ENCODE measurements at regions not wholly inside any gene's neighbourhood (a gene's known extent, or its start where the extent isn't known, plus 50 kb on each side); places are given as distances from the start of the nearest gene placed in this dataset.

GRCh38 chr11:109814824-109815223 is 278.4 kb upstream of the ZC3H12C start:
- DNase-seq: no peak

- DNase-seq: no peak
Measured at GRCh38 chr11:109815500-109816150, 277.6 kb upstream of the ZC3H12C start.

- no peak for DNase-seq
Measured at GRCh38 chr11:109818290-109818689, 274.9 kb upstream of the ZC3H12C start.

- DNase-seq: no peak
Measured at GRCh38 chr11:109819410-109819809, 273.8 kb upstream of the ZC3H12C start.

GRCh38 chr11:109821511-109821910 is 271.7 kb upstream of the ZC3H12C start:
- no peak for DNase-seq

DNA sequence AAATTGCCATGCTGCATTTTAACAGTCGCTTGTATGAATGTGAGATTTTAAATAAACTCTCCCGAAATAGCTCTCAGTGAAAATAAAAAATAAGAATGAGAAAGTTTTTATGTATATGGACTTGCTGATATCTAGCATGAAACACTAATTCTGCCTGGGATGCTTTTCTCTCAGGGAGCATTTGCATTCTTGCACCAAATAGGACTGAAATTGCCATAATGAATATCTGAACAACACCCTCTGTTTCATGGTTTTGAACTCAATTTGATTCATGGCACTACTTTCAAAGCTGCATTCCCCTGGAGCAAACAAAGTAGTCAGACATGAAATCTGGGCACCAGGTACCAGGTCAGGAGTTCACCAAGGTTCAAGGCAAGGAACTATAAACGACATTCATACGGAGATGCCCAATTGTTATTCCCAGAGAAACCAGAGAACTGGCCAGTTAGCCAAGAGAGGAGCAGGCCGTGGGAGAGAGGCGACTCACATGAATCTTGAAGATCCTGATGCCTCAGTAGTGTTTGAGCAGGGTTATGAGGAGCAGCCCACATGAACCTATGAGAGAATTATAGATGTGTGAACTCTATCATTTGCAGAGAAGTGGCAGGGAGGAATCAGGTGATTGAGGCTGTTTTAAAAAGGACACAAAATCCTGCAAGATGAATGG is 270.6 kb upstream of the ZC3H12C start:
- no peak for DNase-seq

- DNase-seq: no peak
Measured at GRCh38 chr11:109828387-109828786, 264.8 kb upstream of the ZC3H12C start.

GRCh38 chr11:109838026-109838425 is 255.2 kb upstream of the ZC3H12C start:
- no peak for DNase-seq

DNA sequence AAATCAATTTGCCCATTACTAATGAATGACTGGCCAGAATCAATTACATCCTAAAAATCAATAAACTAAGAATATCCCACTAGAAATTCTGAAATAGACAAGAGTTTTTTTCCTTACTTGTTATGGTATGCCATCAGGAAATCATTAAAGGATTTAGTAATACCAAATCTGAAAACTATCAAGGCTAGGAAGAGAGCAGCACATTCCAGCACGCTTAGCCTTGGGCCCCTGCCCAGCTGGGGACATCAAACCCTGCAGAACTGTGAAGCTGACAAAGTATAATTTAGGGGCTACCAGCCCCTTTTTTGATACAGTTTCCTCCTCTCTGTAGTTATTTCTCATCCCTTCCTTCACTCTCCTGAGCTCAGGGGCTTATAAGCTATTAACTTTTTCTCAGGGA is 247.8 kb upstream of the ZC3H12C start:
- DNase-seq: no peak

- no peak for DNase-seq
Measured at GRCh38 chr11:109847621-109848020, 245.6 kb upstream of the ZC3H12C start.

GRCh38 chr11:109849051-109849450 is 244.1 kb upstream of the ZC3H12C start:
- DNase-seq: no peak

DNA sequence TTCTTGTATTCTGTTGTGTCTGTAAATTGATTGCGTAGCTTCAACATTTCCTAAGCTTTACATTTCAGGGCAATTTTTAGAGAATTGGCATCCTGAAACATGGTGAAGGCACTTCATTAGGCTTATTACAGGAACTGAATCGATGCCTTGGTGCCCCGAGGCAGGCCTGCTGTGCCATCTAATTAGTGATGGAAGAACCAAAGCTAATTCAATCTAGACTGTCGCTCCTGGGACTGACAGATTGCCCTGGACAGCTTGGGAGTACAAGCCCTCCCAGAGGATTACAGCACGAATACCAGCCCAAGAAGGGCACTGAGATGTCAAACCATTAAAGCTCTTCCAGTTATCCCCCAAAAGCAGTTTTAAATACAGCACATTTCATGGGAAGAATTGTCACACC is 243.2 kb upstream of the ZC3H12C start:
- no peak for DNase-seq

GRCh38 chr11:109851780-109852390 is 241.3 kb upstream of the ZC3H12C start:
- DNase-seq: no peak

DNA sequence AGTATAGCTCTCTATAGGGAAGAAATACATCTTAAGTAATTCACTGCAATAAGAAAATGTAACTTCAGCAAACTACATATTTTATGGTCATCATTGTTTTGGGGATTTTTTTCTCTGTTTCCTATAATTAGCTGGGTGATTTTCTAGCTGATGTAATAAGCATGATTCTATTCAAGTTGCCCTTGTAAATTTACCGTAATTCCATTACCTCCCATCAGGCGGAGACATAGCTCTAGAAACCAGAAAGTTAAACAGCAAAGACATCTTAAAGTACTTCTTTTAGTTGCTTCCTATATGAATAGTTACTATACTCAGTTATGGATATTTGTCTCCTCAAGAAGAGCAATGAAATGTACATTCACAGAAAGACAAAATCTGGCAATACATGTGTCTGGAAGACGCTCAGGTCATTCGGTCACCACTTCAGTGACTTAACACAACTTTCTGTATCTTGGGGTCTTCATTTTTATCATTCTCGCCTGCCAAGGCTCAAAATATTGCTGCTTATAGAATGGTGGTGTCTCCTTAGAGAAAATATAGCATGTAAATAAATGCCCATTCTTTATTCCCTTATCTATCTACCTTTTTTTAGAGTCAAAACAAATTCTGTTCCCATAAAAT is 239.9 kb upstream of the ZC3H12C start:
- no peak for DNase-seq

GRCh38 chr11:109854731-109855130 is 238.5 kb upstream of the ZC3H12C start:
- no peak for DNase-seq

- DNase-seq: no peak
Measured at GRCh38 chr11:109856928-109857327, 236.3 kb upstream of the ZC3H12C start.

- no peak for DNase-seq
Measured at GRCh38 chr11:109857637-109858036, 235.6 kb upstream of the ZC3H12C start.

GRCh38 chr11:109858152-109858551 is 235.0 kb upstream of the ZC3H12C start:
- DNase-seq: no peak

- no peak for DNase-seq
Measured at GRCh38 chr11:109859045-109859724, 234.0 kb upstream of the ZC3H12C start.

GRCh38 chr11:109862835-109863234 is 230.4 kb upstream of the ZC3H12C start:
- DNase-seq: no peak

DNA sequence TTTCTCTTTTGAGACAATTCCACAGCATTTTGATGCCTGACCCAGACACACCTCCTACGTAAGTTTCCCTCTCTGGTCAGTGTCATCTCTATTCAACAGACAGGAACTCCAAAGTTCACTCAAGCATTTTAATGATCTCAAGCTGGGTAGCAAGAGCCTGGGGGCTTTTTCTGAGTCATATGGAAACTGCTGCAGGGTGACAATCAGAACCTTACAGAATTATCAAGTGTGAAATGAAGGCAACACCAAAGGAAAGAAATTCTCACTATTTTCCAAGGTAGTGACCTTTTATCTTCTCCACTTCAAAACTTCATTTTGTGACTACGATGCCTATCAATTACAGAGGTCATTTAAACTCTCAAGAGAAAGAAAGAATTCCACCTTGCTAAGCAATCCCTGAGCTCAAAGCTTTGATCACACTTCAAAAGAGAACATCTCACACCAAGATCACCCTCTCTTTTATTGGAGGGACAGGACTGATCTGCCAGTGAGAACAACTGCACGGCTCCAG is 229.0 kb upstream of the ZC3H12C start:
- no peak for DNase-seq

DNA sequence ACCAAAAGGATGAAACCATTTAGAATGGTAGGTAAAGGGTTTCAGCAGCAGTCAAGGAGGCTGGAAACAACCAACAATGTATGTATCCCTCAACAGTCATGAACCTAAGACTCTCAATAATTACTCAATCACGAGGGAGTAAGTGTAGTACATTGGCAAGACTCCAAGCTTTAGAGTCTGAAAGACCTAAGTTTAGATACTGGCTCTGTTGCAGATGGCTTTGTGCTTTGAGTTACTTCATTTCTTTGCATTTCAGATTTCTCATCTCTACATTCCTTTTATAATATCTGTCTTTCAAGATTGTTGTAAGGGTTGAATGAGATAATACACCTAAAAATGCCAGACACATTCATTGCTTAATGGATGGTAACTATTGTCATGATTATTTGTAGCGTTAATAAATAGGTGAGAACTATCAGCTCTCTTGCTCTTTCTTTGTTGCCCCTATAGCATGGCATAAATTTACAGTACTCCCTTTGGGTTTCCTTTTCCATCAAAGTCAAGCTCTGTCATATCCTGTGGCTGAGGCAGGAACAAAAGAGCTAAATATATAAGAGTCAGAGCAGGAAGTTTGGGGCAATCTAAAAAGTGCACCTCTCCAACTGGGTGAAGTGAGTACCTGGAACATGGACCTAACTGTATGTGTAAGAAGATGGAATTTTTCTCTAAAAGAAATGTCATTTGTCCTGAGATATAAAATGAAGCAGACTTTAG is 228.2 kb upstream of the ZC3H12C start:
- DNase-seq: no peak
